Trophoblast cell (in vitro differentiated cells and primary cell): ENCODE measurements at regions not wholly inside any gene's neighbourhood (a gene's known extent, or its start where the extent isn't known, plus 50 kb on each side); places are given as distances from the start of the nearest gene placed in this dataset.

ENCODE experiments used
- DNase-seq, 2 donors: peaks; one replicate each; pipeline ENCODE4 v3.0.0-alpha.2; 2016
- H2AFZ ChIP-seq: 2 replicates; pipeline ENCODE4 v1.6.1; 2013; ENCODE audit warnings: low read length, moderate library complexity, mild to moderate bottlenecking; ENCODE audit not compliant: insufficient read depth, poor library complexity
- H2AK5ac ChIP-seq: 2 replicates; pipeline ENCODE4 v1.6.1; 2013; ENCODE audit warnings: mild to moderate bottlenecking, low read length
- H2BK120ac ChIP-seq: 2 replicates; pipeline ENCODE4 v1.6.1; 2013; ENCODE audit warnings: low read length, mild to moderate bottlenecking, moderate library complexity; ENCODE audit not compliant: insufficient read depth, poor library complexity
- H2BK12ac ChIP-seq: 2 replicates; pipeline ENCODE4 v1.6.1; 2013; ENCODE audit warnings: mild to moderate bottlenecking, low read length, moderate library complexity
- H2BK5ac ChIP-seq: 2 replicates; pipeline ENCODE4 v1.6.1; 2013; ENCODE audit warnings: low read length, low read depth, moderate library complexity, mild to moderate bottlenecking; ENCODE audit not compliant: poor library complexity
- H3K14ac ChIP-seq: 2 replicates; pipeline ENCODE4 v1.6.1; 2013; ENCODE audit warnings: mild to moderate bottlenecking, low read length
- H3K18ac ChIP-seq: 2 replicates; pipeline ENCODE4 v1.6.1; 2013; ENCODE audit warnings: mild to moderate bottlenecking, low read length
- H3K23ac ChIP-seq: 2 replicates; pipeline ENCODE4 v1.6.1; 2013; ENCODE audit warnings: low read length
- H3K27ac ChIP-seq: 2 replicates; pipeline ENCODE4 v1.5.1; 2013; ENCODE audit warnings: low read depth, mild to moderate bottlenecking, inconsistent platforms, low read length, moderate library complexity
- H3K27me3 ChIP-seq: 2 replicates; pipeline ENCODE4 v1.6.1; 2013; ENCODE audit warnings: inconsistent platforms, mild to moderate bottlenecking, low read length, moderate library complexity; ENCODE audit not compliant: insufficient read depth
- H3K36me3 ChIP-seq, 2 experiments: 1 replicate in 1 of 2; 2 replicates in 1 of 2; pipeline ENCODE4 v1.6.1; 2013; ENCODE audit warnings: low read length in 2 of 2, mild to moderate bottlenecking in 2 of 2, moderate library complexity in 1 of 2; ENCODE audit not compliant: insufficient read depth in 2 of 2, control insufficient read depth in 1 of 2
- H3K4ac ChIP-seq: 2 replicates; pipeline ENCODE4 v1.6.1; 2013; ENCODE audit warnings: low read depth, mild to moderate bottlenecking, low read length, moderate library complexity
- H3K4me1 ChIP-seq, 2 experiments: 1 replicate in 1 of 2; 2 replicates in 1 of 2; pipeline ENCODE4 v1.6.1; 2013; ENCODE audit warnings: low read length in 2 of 2, mild to moderate bottlenecking in 2 of 2, moderate library complexity in 1 of 2; ENCODE audit not compliant: insufficient read depth in 2 of 2, control insufficient read depth in 1 of 2
- H3K4me2 ChIP-seq: 2 replicates; pipeline ENCODE4 v1.6.1; 2013; ENCODE audit warnings: inconsistent platforms, mild to moderate bottlenecking, low read length, moderate library complexity
- H3K4me3 ChIP-seq: 2 replicates; pipeline ENCODE4 v1.5.1; 2013; ENCODE audit warnings: mild to moderate bottlenecking, low read depth, low read length, inconsistent platforms
- H3K79me1 ChIP-seq: one replicate; pipeline ENCODE4 v1.6.1; 2013; ENCODE audit warnings: low read length
- H3K79me2 ChIP-seq: 2 replicates; pipeline ENCODE4 v1.6.1; 2013; ENCODE audit warnings: low read length, mild to moderate bottlenecking; ENCODE audit not compliant: control insufficient read depth, insufficient read depth, poor library complexity
- H3K9ac ChIP-seq: 2 replicates; pipeline ENCODE4 v1.6.1; 2013; ENCODE audit warnings: mild to moderate bottlenecking, low read length
- H3K9me3 ChIP-seq: 2 replicates; pipeline ENCODE4 v1.6.1; 2013; ENCODE audit warnings: low read depth, mild to moderate bottlenecking, control low read depth, inconsistent platforms, low read length; ENCODE audit not compliant: insufficient read depth
- H4K12ac ChIP-seq: 2 replicates; pipeline ENCODE4 v1.6.1; 2013; ENCODE audit warnings: low read depth, mild to moderate bottlenecking, low read length, moderate library complexity
- H4K8ac ChIP-seq: 2 replicates; pipeline ENCODE4 v1.6.1; 2013; ENCODE audit warnings: low read depth, mild to moderate bottlenecking, low read length, moderate library complexity
- H4K91ac ChIP-seq: one replicate; pipeline ENCODE4 v1.6.1; 2013; ENCODE audit warnings: low read depth, mild to moderate bottlenecking, low read length, moderate library complexity
- WGBS: extraction: QIAGEN DNeasy Blood & Tissue Kit; methylation state at CpG from one replicate; pipeline ENCODE4 v1.1.7; 2013; ENCODE audit warnings: missing lambda C conversion rate; ENCODE audit not compliant: insufficient read length, insufficient coverage; ENCODE audit errors: extremely low coverage; 5-methylcytosine and 5-hydroxymethylcytosine counted together

- H3K79me2 ChIP-seq = no peaks in the 10 kb centered on the region
- no peaks in the 10 kb centered on the region for H3K36me3 ChIP-seq
- H2BK120ac ChIP-seq = no peak overlapping the region
- H3K18ac ChIP-seq = no peak overlapping the region
- H3K27me3 ChIP-seq = no peaks in the 10 kb centered on the region
- H2AFZ ChIP-seq = no peak overlapping the region
- no peak overlapping the region for H3K14ac ChIP-seq
- H3K23ac ChIP-seq = no peak overlapping the region
- H3K9ac ChIP-seq = no peak overlapping the region
- H3K27ac ChIP-seq = no peak overlapping the region
- H3K4me1 ChIP-seq = peaks cover 4 to 5% of the 10 kb centered on the region in 2 experiments
- H4K12ac ChIP-seq = no peak overlapping the region
- no peaks in the 10 kb centered on the region for H3K9me3 ChIP-seq
- no peak overlapping the region for H2AK5ac ChIP-seq
- no CpG with 5 or more reads among the region's 5 CpGs for WGBS
- no peak overlapping the region for H3K4ac ChIP-seq
- H4K8ac ChIP-seq = no peak overlapping the region
- no peak for DNase-seq
- H2BK12ac ChIP-seq = no peak overlapping the region
- H4K91ac ChIP-seq = no peak overlapping the region
- H2BK5ac ChIP-seq = no peak overlapping the region
- H3K4me3 ChIP-seq = no peak overlapping the region
- H3K79me1 ChIP-seq = peaks cover 7% of the 10 kb centered on the region
- H3K4me2 ChIP-seq = no peak overlapping the region
Observed at GRCh38 chr7:45342236-45342635, 184.6 kb downstream of the RAMP3 start.

- H2BK12ac ChIP-seq = peak overlapping the region; percentile 61
- H3K14ac ChIP-seq = no peak overlapping the region
- H3K4me2 ChIP-seq = no peak overlapping the region
- H2BK5ac ChIP-seq = no peak overlapping the region
- H3K18ac ChIP-seq = no peak overlapping the region
- H2AK5ac ChIP-seq = no peak overlapping the region
- no peak overlapping the region for H2AFZ ChIP-seq
- H3K79me1 ChIP-seq = peaks cover 10% of the 10 kb centered on the region
- no peaks in the 10 kb centered on the region for H3K36me3 ChIP-seq
- H3K23ac ChIP-seq = no peak overlapping the region
- no peak for DNase-seq
- no peak overlapping the region for H2BK120ac ChIP-seq
- peaks cover 9 to 10% of the 10 kb centered on the region in 2 experiments for H3K4me1 ChIP-seq
- no peak overlapping the region for H3K4me3 ChIP-seq
- no peaks in the 10 kb centered on the region for H3K9me3 ChIP-seq
- no peaks in the 10 kb centered on the region for H3K79me2 ChIP-seq
- H3K27me3 ChIP-seq = no peaks in the 10 kb centered on the region
- H4K8ac ChIP-seq = no peak overlapping the region
- H4K91ac ChIP-seq = no peak overlapping the region
- H3K27ac ChIP-seq = no peak overlapping the region
- no peak overlapping the region for H3K4ac ChIP-seq
- H4K12ac ChIP-seq = no peak overlapping the region
- WGBS = no CpG with 5 or more reads among the region's 6 CpGs
- H3K9ac ChIP-seq = no peak overlapping the region
Observed at GRCh38 chr7:45343746-45344145, 186.2 kb downstream of the RAMP3 start.

DNA sequence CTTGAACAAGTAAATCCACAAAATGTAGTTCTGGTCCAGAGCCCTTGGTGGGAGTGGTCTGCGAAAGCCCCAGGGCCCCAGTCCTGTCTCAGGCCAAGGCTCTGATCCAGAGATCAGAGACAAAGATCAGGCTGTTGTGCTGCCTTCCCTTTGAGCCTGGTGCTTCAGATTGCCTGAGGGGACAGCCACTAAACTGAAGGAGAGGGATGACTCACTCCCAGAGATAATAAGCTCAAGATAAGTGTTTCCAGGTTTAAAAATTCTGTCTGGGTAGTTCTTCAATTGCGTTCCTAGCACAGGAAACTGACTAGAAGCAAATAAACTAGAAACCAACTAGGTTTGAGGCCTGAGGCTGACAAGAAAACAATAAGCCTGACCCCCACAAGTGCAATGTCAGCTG, 190.2 kb downstream of the RAMP3 start:
- Histone ChIP-seq H3K9me3 (peaks cover 2% of the 10 kb centered on the region), H3K18ac (no peak overlapping the region), H4K91ac (no peak overlapping the region), H3K4me2 (peak overlapping the region; percentile 39), H3K36me3 (no peaks in the 10 kb centered on the region), H3K4me3 (no peak overlapping the region), H4K12ac (no peak overlapping the region), H3K4ac (no peak overlapping the region), H3K79me2 (no peaks in the 10 kb centered on the region), H2BK120ac (no peak overlapping the region), H3K14ac (no peak overlapping the region), H3K27ac (peak overlapping the region; percentile 76), H3K27me3 (no peaks in the 10 kb centered on the region), H2AFZ (no peak overlapping the region), H3K23ac (no peak overlapping the region), H2AK5ac (no peak overlapping the region), H3K79me1 (peaks cover 12% of the 10 kb centered on the region), H2BK5ac (no peak overlapping the region), H3K4me1 (peaks cover 10 to 14% of the 10 kb centered on the region in 2 experiments), H3K9ac (no peak overlapping the region), H4K8ac (no peak overlapping the region), H2BK12ac (no peak overlapping the region)
- DNase-seq = peak; percentile 82 to 90
- no CpG with 5 or more reads among the region's 2 CpGs for WGBS

- no peak overlapping the region for H3K9ac ChIP-seq
- no peak overlapping the region for H3K23ac ChIP-seq
- no peaks in the 10 kb centered on the region for H3K79me2 ChIP-seq
- no peak overlapping the region for H3K4me3 ChIP-seq
- no peak overlapping the region for H3K27ac ChIP-seq
- H2BK12ac ChIP-seq = peak overlapping the region; percentile 4
- H2AK5ac ChIP-seq = no peak overlapping the region
- no peak overlapping the region for H3K4me2 ChIP-seq
- no peak overlapping the region for H3K4ac ChIP-seq
- peaks cover 10 to 14% of the 10 kb centered on the region in 2 experiments for H3K4me1 ChIP-seq
- H3K36me3 ChIP-seq = no peaks in the 10 kb centered on the region
- H3K14ac ChIP-seq = no peak overlapping the region
- no peak overlapping the region for H2AFZ ChIP-seq
- H2BK120ac ChIP-seq = no peak overlapping the region
- H4K91ac ChIP-seq = peak overlapping the region; percentile 7
- no peak overlapping the region for H4K12ac ChIP-seq
- WGBS = no CpG with 5 or more reads among the region's 4 CpGs
- H3K9me3 ChIP-seq = peaks cover 2% of the 10 kb centered on the region
- peaks cover 10% of the 10 kb centered on the region for H3K79me1 ChIP-seq
- DNase-seq = no peak
- H4K8ac ChIP-seq = no peak overlapping the region
- no peaks in the 10 kb centered on the region for H3K27me3 ChIP-seq
- H3K18ac ChIP-seq = peak overlapping the region; percentile 4
- H2BK5ac ChIP-seq = no peak overlapping the region
Observed at GRCh38 chr7:45349090-45349489, 191.5 kb downstream of the RAMP3 start.
